GM12864 (cell line): ENCODE measurements at regions not wholly inside any gene's neighbourhood (a gene's known extent, or its start where the extent isn't known, plus 50 kb on each side); places are given as distances from the start of the nearest gene placed in this dataset.

ENCODE experiments used
- DNase-seq: peaks from one replicate; pipeline ENCODE4 v3.0.0-alpha.2; 2011; ENCODE audit warnings: low read depth
- H3K4me3 ChIP-seq: 2 replicates; pipeline ENCODE4 v1.5.1; 2011; ENCODE audit warnings: mild to moderate bottlenecking, low read depth, low read length, control low read depth
- TF ChIP-seq, protein P1 (sequence below): IDR thresholded peaks from 2 replicates; pipeline ENCODE4 v1.5.1; 2011; ENCODE audit warnings: low read depth, mild to moderate bottlenecking, moderate library complexity, low read length, control low read depth, inconsistent platforms; ENCODE audit errors: missing control alignments

- TF ChIP-seq, protein P1, sequence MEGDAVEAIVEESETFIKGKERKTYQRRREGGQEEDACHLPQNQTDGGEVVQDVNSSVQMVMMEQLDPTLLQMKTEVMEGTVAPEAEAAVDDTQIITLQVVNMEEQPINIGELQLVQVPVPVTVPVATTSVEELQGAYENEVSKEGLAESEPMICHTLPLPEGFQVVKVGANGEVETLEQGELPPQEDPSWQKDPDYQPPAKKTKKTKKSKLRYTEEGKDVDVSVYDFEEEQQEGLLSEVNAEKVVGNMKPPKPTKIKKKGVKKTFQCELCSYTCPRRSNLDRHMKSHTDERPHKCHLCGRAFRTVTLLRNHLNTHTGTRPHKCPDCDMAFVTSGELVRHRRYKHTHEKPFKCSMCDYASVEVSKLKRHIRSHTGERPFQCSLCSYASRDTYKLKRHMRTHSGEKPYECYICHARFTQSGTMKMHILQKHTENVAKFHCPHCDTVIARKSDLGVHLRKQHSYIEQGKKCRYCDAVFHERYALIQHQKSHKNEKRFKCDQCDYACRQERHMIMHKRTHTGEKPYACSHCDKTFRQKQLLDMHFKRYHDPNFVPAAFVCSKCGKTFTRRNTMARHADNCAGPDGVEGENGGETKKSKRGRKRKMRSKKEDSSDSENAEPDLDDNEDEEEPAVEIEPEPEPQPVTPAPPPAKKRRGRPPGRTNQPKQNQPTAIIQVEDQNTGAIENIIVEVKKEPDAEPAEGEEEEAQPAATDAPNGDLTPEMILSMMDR, result no peak
- no peak overlapping the region for H3K4me3 ChIP-seq
- no peak for DNase-seq
Observed at GRCh38 chr12:58593557-58594304, 326.6 kb downstream of the LRIG3 start.

GRCh38 chr12:58596381-58596780 is 323.9 kb downstream of the LRIG3 start:
- H3K4me3 ChIP-seq, result no peak overlapping the region
- no peak for DNase-seq
- TF ChIP-seq, protein P1, result no peak

- no peak for DNase-seq
- no peak overlapping the region for H3K4me3 ChIP-seq
- TF ChIP-seq, protein P1, result no peak
Observed at GRCh38 chr12:58601529-58601928, 318.8 kb downstream of the LRIG3 start.

GRCh38 chr12:58602179-58602578 is 318.1 kb downstream of the LRIG3 start:
- TF ChIP-seq, protein P1, result no peak

DNA sequence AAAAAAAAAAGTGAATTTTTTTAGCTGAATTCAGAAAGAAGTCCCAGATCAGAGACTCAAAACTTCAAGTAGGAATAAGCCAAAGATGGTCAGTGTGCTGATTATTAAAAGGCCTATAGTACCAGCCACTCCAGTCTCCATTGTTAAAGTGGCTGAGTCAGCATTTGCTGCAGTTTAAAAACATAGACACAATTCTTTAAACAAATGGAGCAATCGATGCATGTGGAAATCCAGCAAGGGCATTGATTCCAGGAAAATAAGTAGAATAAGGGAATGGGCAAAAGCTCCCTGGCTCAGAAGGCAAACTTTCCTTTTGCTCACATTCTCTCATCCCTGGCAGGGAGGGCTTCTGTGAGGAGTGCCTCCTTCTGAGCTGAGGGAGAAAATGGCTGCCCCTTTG is 317.6 kb downstream of the LRIG3 start:
- TF ChIP-seq, protein P1, result no peak
- no peak overlapping the region for H3K4me3 ChIP-seq
- DNase-seq, result no peak

More at GRCh38 chr12:58602179-58602578, 318.1 kb downstream of the LRIG3 start:
- no peak for DNase-seq
- no peak overlapping the region for H3K4me3 ChIP-seq

DNA sequence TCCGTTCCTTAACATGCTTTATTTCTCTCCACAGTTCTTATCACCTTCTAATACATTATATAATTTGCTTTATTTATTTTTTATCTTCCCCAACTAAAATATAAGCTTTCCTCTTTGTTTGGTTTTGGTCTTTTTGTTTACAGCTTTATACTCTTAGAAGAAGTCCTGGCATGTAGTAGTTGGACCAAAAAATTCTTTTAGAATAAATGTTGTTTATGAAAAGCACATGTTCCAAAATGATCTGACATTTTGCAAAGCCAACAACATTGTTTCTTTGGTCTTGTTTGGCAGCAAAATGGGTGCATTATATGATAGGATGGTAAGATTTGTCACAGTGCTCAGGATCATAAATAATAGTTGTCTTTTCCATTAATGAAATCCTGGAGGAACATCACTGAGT is 312.5 kb downstream of the LRIG3 start:
- TF ChIP-seq, protein P1, result no peak

GRCh38 chr12:58608711-58609110 is 311.6 kb downstream of the LRIG3 start:
- TF ChIP-seq, protein P1, result no peak
- DNase-seq, result no peak

More for the DNA sequence above, 312.5 kb downstream of the LRIG3 start:
- H3K4me3 ChIP-seq, result no peak overlapping the region
- no peak for DNase-seq

More at GRCh38 chr12:58608711-58609110, 311.6 kb downstream of the LRIG3 start:
- no peak overlapping the region for H3K4me3 ChIP-seq
